GM23248 (cell line): ENCODE measurements at regions not wholly inside any gene's neighbourhood (a gene's known extent, or its start where the extent isn't known, plus 50 kb on each side); places are given as distances from the start of the nearest gene placed in this dataset.

Source experiments
- EZH2 ChIP-seq: fragments of 200-600 bp; sonication (generic); IDR thresholded peaks from 2 replicates; pipeline ENCODE4 v1.6.1; 2018; ENCODE audit warnings: antibody characterized with exemption, mild to moderate bottlenecking; ENCODE audit not compliant: insufficient read depth, poor library complexity, severe bottlenecking
- EZH2phosphoT487 ChIP-seq: fragments of 200-600 bp; sonication (generic); IDR thresholded peaks from 2 replicates; pipeline ENCODE4 v1.6.1; 2018; ENCODE audit warnings: antibody characterized with exemption, moderate library complexity, mild to moderate bottlenecking, low read depth; ENCODE audit not compliant: insufficient read depth

GRCh38 chr17:13989138-13989537, 80.2 kb upstream of the COX10 start:
- TF ChIP-seq EZH2 (no peak), EZH2phosphoT487 (no peak)
